Ecto neural progenitor cell (in vitro differentiated cells): ENCODE measurements at regions not wholly inside any gene's neighbourhood (a gene's known extent, or its start where the extent isn't known, plus 50 kb on each side); places are given as distances from the start of the nearest gene placed in this dataset.

Source experiments
- DNase-seq: peaks from one replicate; pipeline ENCODE4 v3.0.0-alpha.2; 2018; ENCODE audit warnings: low spot score

DNA sequence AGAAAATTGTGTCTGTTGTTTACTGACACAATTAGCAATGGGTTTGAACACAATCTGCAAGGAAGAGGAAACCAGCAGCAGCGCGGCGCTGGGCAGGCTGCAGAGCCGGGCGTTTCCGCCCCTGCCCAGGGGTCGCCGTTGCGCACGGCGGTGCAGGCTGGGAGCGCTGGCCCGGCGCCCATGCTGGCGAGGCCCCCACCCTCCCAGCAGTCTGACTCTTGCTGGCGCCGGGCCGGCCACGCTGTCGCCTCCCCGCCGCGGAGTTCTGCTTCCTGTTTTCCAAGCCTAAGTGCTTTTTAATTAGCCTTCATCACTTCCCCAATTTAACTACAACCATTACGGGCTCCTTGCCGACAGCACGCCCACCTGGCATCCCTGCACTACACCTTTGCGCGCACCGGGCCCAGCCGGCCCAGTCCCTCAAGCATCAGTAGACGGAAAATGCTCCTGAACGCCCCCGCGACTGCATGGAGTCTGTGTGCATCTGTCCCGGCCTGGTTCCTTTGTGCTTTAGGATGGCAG is 212.1 kb downstream of the GXYLT1 start:
- peak; percentile 63 for DNase-seq

DNA sequence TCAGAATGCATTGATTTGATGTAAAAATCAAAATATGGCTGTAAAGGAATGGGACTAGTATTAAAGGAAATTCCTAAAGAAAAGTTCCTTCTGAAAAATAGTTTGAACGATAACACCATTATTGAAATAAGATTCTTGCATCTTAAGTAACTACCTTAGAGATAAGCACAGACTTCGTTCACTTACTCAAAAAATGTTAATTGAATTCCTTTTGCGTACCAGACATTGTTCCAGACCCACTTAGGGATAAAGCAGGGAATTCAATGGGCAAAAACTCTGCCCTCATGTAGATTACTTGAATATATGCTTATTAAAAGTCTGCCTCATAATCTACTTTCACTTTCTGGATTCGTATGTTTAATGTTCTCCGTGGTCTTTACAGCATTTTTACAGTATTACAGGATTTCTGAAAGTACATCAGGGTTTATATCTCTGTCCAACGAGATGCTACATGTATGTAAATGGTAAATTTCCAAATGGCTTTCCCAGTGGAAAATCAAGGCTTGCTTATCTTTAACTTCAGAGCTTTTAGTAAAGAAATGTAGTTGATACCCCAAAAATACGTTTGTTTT is 213.7 kb downstream of the GXYLT1 start:
- no peak for DNase-seq

DNA sequence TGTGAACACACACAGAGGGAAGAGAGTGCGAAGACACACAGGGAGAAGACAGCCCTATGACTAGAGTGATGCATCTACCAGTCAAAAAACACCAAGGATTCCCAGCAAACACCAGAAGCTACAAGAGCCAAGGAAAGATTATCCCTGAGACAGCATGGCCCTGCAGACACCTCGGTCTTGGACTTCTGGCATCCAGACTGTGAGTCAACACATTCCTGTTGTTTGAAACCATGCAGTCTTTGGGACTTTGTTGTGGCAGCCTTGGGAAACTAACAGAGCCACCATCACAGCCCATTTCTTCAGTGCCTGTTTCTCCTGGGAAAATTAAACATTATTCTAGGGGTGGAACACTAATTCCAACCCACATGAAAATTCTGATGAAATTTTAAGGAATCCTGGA is 220.6 kb downstream of the GXYLT1 start:
- no peak for DNase-seq

DNA sequence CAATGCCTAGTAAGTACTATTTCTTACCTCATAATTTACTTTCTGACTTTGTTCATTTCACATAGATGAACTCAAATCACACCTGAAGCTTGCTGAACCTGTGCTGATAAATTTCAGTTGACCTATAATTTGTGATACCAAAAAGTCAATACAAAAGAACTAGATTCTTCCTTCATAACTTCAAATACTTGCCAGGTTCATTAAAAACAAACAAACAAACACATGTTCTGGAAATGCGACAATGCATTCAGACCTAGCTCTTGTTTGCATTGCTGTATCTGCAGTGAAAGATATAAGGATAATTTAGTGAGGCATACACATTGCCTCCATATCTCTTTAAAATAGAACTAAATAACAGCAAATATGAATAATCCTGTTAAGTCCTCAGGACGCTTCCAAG is 221.3 kb downstream of the GXYLT1 start:
- no peak for DNase-seq

DNA sequence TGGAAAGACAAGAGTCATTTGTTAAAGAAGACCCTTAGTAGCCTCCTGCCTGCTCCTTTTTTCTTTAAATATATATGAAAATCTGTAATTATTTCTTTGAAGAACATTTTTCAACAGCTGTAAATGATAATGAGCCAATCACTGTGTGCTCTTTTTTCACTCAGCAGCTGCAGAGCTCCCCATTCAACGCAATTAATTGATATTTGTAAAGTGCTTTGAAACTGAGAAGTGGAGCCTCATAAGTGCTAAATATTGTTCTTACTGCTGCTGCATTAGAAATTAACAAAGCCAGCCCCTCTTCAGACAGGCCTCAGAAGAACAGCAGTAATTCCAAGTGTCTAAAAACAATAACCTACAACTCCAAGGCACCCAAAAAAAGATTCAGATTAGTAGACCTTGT is 224.3 kb downstream of the GXYLT1 start:
- DNase-seq: no peak

DNA sequence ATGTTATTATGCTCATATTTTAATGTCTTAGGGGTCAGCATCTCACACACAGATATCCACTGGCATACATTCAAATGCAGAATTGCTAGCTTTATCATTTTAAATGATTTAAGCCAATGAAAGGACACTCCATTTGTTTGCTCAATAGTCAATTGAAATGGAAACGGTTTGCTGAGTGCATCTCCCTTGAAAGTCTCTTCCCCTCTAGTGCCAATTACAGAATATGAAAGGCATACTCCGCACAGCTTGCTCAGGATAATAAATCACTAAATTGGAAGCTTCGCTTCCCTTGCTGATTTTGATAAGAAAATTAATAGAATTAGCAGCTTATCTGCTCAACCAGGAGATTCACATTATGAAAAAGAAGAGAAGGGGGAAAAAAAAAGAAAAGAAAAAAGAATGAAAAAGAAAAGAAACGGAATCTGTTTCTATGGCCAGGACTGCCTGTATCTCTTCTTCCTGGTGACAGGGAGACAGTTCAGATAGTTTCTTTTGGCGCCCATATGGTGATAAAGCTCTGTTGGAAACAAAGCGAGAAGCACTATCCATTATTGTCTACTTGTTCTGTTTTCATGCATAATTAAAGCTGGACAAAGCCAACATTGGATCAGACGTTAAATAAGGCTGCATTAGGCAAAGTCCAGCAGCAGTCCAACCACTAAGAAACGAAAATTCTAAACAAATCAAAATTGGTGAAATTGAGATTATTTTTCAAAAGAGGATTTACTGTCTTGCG is 225.0 kb downstream of the GXYLT1 start:
- DNase-seq: no peak

DNA sequence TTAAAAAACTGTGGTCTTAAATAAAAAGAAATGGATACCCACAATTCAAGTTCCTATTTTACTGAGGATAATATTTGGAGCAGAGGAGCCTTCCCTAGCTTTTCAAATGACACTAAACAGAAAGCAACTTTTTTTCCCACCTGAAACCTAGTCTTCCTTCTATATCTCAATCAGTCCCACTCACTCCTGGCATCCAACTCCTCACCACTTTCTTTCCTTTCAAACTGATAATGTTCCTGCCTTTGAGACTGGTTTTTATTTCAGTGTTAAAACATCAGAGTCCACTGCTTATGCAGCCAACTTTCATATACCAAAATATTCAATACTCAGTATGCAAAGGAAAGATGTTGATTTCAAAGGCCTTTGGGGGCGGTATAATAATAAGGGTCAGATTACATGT is 225.6 kb downstream of the GXYLT1 start:
- DNase-seq: no peak

DNA sequence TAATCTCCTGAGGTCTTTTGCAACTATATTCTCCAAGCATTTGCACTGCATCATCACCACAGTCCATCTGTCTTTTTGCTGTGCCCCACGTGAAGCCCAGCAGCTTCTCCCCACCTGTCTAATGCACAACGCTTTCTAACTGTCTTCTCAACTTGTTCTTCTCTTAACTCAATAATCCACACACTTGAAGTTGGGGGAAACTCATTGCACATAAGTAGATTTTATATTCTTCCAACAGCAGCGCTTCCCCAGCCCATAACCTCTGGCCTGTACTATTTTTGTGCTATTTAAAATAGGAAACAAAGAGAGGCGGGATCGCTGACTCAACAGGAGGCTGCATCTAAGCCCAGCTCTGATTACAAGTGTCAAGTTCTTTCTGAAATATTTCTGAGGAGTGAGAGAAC is 226.7 kb downstream of the GXYLT1 start:
- no peak for DNase-seq

DNA sequence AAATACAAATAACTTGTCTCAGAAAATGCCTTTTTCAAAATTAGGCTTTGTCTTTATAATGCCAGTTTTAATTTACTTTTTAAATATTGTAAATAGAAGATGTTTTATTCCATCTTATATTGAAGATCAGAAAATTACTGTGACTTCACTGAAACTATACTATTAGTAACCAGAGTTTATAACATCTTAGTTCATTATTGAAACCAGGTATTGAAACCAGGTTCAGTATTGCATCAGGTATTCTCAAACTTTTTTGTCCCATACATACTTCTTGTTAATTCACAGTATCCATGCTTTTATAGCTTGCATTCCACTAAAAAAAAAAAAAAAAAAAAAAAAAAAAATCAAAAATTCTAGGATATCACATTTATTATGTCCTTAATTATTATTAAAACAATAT is 227.5 kb downstream of the GXYLT1 start:
- DNase-seq: no peak

DNA sequence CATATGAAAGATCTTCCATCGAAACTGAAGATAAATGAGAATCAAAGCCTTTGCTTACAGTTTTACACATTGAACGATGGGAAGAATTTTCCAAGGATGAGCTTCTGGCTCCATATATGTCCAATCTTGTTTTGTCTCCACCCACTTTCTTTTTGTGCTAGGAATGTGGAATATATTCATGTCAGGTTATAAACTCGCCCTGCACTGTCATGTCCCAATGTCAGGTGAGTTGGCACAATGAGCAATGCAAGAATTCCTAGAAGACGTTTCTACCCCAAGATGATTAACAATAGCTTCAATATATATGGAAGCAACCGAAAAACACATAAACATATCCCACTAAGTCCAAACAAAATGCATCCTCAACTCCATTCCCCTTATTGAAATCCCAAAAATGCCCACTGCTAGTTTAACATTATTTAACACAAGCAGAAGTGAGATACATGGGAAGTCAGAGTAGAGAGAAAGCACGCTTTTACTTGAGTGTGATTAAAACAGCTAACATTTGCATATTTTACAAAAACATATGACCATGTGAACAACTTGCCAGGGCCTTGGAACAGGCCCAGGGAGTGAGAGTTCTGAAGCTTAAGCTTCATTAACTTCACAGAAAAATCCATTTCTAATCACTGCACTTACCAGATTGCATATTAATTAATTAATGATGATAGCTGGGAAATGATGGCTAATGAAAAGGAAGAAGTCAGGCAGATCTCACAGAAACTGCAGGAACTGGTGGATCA is 233.9 kb downstream of the GXYLT1 start:
- DNase-seq: no peak

DNA sequence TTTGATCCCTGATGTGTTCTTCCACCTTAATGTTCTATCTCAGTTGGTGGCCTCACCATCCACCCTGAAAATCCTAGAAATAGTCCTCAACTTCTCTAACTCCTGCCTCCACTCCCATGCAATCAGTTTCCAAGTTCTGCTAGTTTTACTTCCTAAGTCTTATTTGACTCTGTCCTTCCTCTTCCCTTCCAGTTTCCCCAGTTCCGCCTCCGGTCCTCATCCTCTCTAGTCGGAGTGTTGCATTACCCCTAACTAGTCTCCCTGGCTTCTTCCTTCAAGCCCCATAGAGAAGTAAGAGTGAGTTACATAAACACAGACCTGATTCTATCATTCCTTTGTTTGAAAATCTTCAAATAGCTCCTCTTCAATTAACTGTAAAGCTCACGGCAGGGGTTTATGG is 236.5 kb downstream of the GXYLT1 start:
- no peak for DNase-seq

DNA sequence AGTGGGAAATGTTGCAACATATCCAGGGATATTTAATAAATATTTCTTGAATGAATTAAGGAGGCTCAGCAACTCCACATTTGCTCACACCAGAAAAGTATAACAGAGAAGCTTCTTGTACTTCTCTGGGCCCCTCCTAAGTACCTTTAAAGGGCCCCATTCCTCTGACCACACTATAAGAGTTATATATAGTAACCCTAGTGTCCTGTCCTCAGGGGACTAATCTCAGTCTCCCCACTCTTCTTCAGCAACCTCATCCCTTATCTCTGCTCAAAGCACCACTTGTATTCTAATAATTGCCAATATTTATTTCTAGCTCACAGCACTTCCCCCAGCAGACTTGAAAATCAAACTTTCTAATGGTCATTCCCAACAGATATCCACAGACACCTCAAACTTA is 237.1 kb downstream of the GXYLT1 start:
- no peak for DNase-seq

DNA sequence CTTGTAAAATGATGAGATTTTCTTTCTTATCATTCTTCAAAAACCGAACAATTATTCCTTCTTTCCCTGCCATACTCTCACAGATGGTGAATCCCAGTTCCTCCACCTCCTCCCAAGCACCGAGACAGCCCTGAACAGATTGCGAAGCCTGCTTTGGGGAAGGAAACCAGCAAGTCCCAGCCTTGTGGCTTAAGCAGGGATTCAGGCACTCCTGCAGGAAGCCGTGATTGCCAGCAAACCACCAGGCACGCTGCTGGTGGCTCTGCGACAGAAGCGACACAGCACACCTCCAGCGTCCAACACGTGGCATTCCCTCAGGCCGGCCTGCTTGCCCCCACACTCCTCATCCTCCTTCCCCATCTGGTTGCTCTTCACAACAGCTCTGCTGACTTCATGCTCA is 237.7 kb downstream of the GXYLT1 start:
- DNase-seq: no peak

DNA sequence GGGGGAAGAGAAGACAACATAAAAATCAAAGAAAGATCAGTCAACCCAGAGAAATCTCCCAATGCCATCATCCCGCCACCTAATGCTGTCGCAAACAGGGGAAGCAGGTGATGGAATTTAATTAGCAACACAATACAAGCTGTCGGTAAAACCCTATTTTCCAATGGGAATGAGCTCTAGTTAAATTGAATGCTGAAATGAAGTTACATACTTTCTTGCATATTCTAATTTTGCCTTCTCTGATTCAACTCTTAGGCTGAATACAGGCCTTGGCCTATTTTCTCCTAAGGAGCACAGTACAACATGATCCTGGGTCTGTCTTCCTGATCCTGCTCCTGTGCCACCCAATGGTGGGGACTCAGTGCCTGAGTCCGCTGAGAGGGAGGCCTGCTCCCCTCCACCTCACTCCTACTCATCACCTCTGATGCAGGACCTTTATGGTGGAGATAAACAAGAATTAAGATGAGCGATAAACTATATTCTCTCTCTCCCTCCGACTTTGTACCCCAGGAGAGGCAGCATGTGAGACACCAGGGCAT is 238.8 kb downstream of the GXYLT1 start:
- no peak for DNase-seq

DNA sequence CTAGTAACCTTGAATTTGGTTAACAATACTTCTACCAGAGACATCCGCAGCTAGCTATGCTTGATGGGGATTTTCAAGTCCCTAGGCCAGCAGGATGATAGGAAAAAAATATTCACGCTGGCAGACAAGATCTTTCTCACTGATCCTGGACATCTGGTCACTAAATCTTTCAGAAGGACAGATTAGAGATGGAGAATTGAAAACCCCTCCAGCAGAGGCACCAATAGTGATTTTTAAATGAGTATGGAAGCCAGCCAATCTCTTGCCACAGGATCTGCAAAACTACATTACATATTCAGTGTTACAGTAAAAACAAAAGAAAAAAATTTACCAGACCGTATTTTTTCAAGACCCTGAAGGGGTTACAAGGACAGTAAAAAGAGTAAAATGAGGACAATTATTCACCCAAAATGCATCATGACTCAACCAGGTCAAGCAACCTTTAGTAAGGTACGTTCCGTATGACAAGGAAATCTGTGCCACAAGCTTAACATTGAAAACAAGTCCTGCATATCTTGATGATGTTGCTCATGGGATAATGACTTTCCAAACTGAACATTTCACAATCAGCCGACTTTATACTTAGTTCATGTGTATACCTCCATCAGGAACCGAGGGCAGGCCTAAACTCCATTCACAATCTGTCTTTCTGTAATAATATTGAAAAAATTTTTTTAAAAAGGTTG is 239.5 kb downstream of the GXYLT1 start:
- no peak for DNase-seq

DNA sequence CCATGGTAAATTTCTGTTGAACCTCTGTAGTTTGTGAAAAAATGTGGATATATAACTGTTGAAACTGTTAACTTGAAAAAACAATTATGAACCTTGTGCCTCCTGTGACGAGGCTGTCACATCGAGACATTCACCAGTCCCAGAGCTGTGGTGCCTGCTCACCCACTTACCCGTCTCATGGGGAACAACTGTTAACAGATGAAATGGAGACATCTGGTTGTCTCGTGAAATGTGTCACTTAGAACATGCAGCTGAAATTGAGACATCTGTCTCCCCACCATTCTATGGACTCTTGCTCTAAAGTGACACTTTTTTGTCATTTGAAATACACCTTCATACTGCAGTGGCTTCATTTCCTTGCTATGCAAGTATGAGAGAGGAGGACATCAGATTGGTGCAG is 240.6 kb downstream of the GXYLT1 start:
- no peak for DNase-seq

DNA sequence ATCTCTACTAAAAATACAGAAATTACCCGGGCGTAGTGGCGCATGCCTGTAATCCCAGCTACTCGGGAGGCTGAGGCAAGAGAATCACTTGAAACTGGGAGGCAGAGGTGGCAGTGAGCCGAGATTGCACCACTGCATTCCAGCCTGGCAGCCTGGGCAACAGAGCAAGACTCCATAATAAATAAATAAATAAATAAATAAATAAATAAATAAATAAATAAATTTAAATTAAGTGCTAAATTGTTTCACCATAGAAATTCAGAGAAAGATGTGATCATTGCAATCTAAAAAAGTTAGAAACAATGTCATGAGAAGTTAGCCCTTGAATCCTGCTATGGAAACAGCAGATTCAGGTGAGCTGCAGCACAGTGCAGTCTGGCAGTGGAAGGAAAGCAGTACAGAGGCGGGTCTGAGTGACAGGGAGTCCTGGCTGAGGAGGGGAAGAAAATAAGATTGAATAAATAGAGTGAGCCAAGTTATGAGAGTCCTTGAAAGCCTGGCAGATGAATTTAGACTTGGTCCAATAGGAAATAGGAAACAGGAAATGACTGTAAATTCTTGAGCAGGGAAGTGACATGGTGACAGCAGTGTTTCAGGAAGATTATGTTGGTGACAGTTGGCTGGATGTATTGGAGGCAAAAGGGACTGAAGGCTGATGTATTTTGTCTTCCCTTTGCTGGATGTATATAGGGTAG is 241.5 kb downstream of the GXYLT1 start:
- no peak for DNase-seq

DNA sequence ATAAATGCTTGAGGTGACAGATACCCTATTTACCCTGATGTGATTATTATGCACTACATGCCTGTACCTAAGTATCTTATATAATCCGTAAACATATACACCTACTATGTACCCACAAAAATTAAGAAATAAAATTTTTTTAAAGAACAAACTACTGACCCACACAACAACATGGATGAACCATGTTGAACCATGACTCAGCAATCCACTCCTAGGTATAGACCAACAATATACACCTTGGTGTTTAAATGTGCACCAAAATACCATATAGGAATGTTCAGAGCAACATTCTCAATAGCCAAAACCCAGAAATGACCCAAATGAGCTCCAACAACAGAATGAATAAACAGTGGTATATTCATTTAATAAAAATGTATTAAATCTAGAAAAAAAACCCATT is 245.1 kb downstream of the GXYLT1 start:
- DNase-seq: no peak

DNA sequence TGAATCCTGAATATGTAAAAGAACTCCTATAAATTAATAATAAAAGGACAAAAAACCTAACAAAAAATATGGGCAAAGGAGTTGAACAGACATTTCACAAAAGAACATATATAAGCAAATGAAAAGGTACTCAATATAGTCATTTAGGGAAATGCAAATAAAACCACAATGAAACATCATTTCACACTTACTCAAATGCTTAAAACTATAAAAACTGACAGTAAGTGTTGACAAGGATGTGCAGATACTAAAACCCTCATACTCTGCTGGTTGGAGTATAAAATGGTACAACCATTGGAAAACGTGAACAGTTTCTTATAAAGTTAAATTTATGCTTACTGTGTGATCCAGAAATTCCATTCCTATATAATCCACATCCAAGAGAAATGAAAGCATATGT is 247.1 kb downstream of the GXYLT1 start:
- DNase-seq: no peak

DNA sequence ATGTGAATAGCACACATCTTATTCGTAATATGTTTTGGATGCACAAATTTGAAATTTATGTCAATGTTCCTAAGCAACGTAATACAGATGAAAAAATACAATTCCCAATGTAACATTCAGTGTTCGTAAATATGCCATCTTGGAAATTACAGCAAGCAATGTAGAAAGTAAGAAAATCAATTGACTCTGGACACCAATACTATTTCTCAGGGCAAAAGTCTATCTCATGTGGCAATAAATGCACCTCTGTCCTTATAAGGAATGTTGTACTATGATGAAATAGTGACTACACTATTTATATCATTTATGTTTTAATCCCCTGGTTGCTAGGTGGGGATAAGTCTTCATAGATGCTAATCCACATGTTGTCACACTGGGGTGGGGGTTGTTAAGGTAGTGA is 251.2 kb downstream of the GXYLT1 start:
- DNase-seq: no peak

DNA sequence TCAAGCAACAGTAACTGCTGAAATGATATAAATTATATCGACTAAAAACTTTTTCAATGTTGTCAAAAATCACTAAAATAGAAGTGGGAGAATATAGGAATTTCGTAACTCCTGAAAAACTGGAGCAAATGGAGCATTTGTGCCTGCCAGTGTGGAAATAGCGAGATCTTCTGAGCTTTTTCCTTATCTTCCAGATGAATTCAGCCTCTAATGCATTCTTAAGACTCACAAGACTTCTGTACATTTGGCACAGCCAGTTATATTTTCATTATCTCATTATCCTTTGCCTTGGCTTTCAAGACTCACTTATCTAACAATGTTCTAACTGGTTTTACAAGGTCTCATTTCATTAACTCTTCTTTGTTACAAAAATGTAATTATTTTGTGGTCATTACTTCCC is 252.4 kb downstream of the GXYLT1 start:
- no peak for DNase-seq

DNA sequence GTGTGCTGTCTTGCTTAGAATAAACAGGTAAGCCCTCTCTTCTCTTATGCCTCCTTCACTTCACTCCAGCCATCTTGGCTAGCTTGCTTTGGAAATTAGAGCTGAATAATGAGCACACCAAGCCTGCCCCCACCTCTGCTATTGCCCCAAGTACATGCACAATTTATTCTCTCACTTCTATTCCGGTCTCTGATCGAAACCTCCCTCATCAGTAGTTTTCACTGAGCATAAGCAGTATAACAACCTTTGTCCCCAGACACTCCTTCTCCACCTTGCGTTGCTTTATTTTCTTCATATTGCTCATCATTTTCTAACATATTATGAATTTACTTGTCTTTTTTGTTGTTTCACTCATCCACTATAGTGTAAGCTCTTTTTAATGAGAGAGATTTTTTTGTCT is 253.4 kb downstream of the GXYLT1 start:
- DNase-seq: no peak
